ENCODE measurements at regions not wholly inside any gene's neighbourhood (a gene's known extent, or its start where the extent isn't known, plus 50 kb on each side); places are given as distances from the start of the nearest gene placed in this dataset.

- TF ChIP-seq CTCF (IDR thresholded peaks at IDR 0.05; ENCODE audit: insufficient read depth, low read depth, low read length) (no peak), EZH2 (IDR thresholded peaks at IDR 0.05; ENCODE audit: insufficient read depth, low read length) (no peak)
Observed at GRCh38 chr14:26860111-26860510, 262.3 kb upstream of the NOVA1 start.
